ENCODE measurements at regions not wholly inside any gene's neighbourhood (a gene's known extent, or its start where the extent isn't known, plus 50 kb on each side); places are given as distances from the start of the nearest gene placed in this dataset.

GRCh38 chr14:40417777-40418401, 985.7 kb upstream of the FBXO33 start:
- ATAC-seq (replicated peaks) (peak; percentile 55 to 64), DNase-seq (no peak)
- Mint-ChIP-seq H3K36me3 (no peaks in the 10 kb centered on the region), H3K9me3 (no peaks in the 10 kb centered on the region), H3K27me3 (no peaks in the 10 kb centered on the region), H3K4me3 (no peak overlapping the region), H3K4me1 (no peaks in the 10 kb centered on the region), H3K27ac (no peak overlapping the region)

- no peak for DNase-seq
- no peak overlapping the region for H3K4me3 Mint-ChIP-seq
- no peaks in the 10 kb centered on the region for H3K4me1 Mint-ChIP-seq
- no peak overlapping the region for H3K27ac Mint-ChIP-seq
- no peaks in the 10 kb centered on the region for H3K27me3 Mint-ChIP-seq
- H3K9me3 Mint-ChIP-seq, result peaks cover 0 to 2% of the 10 kb centered on the region in 2 donors
- H3K36me3 Mint-ChIP-seq, result no peaks in the 10 kb centered on the region
- ATAC-seq (replicated peaks), result no peak
Measured at GRCh38 chr14:40416565-40416964, 984.3 kb upstream of the FBXO33 start.

GRCh38 chr14:40414386-40414785, 982.2 kb upstream of the FBXO33 start:
- Mint-ChIP-seq H3K27ac (no peak overlapping the region), H3K9me3 (peaks cover 0 to 4% of the 10 kb centered on the region in 2 donors), H3K4me3 (no peak overlapping the region), H3K4me1 (no peaks in the 10 kb centered on the region), H3K36me3 (no peaks in the 10 kb centered on the region), H3K27me3 (no peaks in the 10 kb centered on the region)
- ATAC-seq (replicated peaks) (no peak), DNase-seq (no peak)

- Mint-ChIP-seq H3K36me3 (peaks cover 0 to 4% of the 10 kb centered on the region in 2 donors), H3K27me3 (no peaks in the 10 kb centered on the region), H3K4me3 (no peak overlapping the region), H3K27ac (no peak overlapping the region), H3K4me1 (no peaks in the 10 kb centered on the region), H3K9me3 (peaks cover 0 to 8% of the 10 kb centered on the region in 2 donors)
- ATAC-seq (replicated peaks) (no peak), DNase-seq (no peak)
Measured at GRCh38 chr14:40413136-40413535, 980.9 kb upstream of the FBXO33 start.

- DNase-seq, result no peak
- ATAC-seq (replicated peaks), result no peak
- H3K36me3 Mint-ChIP-seq, result peaks cover 0 to 4% of the 10 kb centered on the region in 2 donors
- no peaks in the 10 kb centered on the region for H3K4me1 Mint-ChIP-seq
- no peak overlapping the region for H3K27ac Mint-ChIP-seq
- no peak overlapping the region for H3K4me3 Mint-ChIP-seq
- peaks cover 10 to 24% of the 10 kb centered on the region in 2 donors for H3K9me3 Mint-ChIP-seq
- H3K27me3 Mint-ChIP-seq, result no peaks in the 10 kb centered on the region
Measured at GRCh38 chr14:40410708-40411107, 978.5 kb upstream of the FBXO33 start.

- Mint-ChIP-seq H3K4me3 (no peak overlapping the region), H3K4me1 (no peaks in the 10 kb centered on the region), H3K36me3 (no peaks in the 10 kb centered on the region), H3K9me3 (peaks cover 10 to 17% of the 10 kb centered on the region in 2 donors), H3K27ac (no peak overlapping the region), H3K27me3 (no peaks in the 10 kb centered on the region)
- DNase-seq (no peak), ATAC-seq (replicated peaks) (no peak)
Measured at GRCh38 chr14:40402957-40403356, 970.7 kb upstream of the FBXO33 start.

- Mint-ChIP-seq H3K9me3 (peaks cover 0 to 3% of the 10 kb centered on the region in 2 donors), H3K27me3 (no peaks in the 10 kb centered on the region), H3K27ac (no peak overlapping the region), H3K4me1 (no peaks in the 10 kb centered on the region), H3K36me3 (no peaks in the 10 kb centered on the region), H3K4me3 (no peak overlapping the region)
- ATAC-seq (replicated peaks), result no peak
- no peak for DNase-seq
Measured at GRCh38 chr14:40398981-40399380, 966.7 kb upstream of the FBXO33 start.

- H3K36me3 Mint-ChIP-seq, result no peaks in the 10 kb centered on the region
- no peaks in the 10 kb centered on the region for H3K27me3 Mint-ChIP-seq
- DNase-seq, result no peak
- H3K4me3 Mint-ChIP-seq, result no peak overlapping the region
- H3K4me1 Mint-ChIP-seq, result no peaks in the 10 kb centered on the region
- ATAC-seq (replicated peaks), result no peak
- no peak overlapping the region for H3K27ac Mint-ChIP-seq
- peaks cover 0 to 3% of the 10 kb centered on the region in 2 donors for H3K9me3 Mint-ChIP-seq
Measured at GRCh38 chr14:40394634-40395340, 962.6 kb upstream of the FBXO33 start.

- H3K27ac Mint-ChIP-seq, result no peak overlapping the region
- H3K4me1 Mint-ChIP-seq, result no peaks in the 10 kb centered on the region
- DNase-seq, result no peak
- peaks cover 0 to 2% of the 10 kb centered on the region in 2 donors for H3K9me3 Mint-ChIP-seq
- no peak for ATAC-seq (replicated peaks)
- H3K4me3 Mint-ChIP-seq, result no peak overlapping the region
- H3K27me3 Mint-ChIP-seq, result no peaks in the 10 kb centered on the region
- H3K36me3 Mint-ChIP-seq, result no peaks in the 10 kb centered on the region
Measured at GRCh38 chr14:40393143-40393542, 960.9 kb upstream of the FBXO33 start.

GRCh38 chr14:40386433-40386832, 954.2 kb upstream of the FBXO33 start:
- no peaks in the 10 kb centered on the region for H3K27me3 Mint-ChIP-seq
- ATAC-seq (replicated peaks), result no peak
- no peak overlapping the region for H3K4me3 Mint-ChIP-seq
- H3K36me3 Mint-ChIP-seq, result no peaks in the 10 kb centered on the region
- no peak overlapping the region for H3K27ac Mint-ChIP-seq
- H3K9me3 Mint-ChIP-seq, result peaks cover 0 to 2% of the 10 kb centered on the region in 2 donors
- no peak for DNase-seq
- H3K4me1 Mint-ChIP-seq, result no peaks in the 10 kb centered on the region

- H3K27me3 Mint-ChIP-seq, result no peaks in the 10 kb centered on the region
- peaks cover 0 to 5% of the 10 kb centered on the region in 2 donors for H3K9me3 Mint-ChIP-seq
- H3K4me1 Mint-ChIP-seq, result no peaks in the 10 kb centered on the region
- no peak overlapping the region for H3K27ac Mint-ChIP-seq
- DNase-seq (no peak), ATAC-seq (replicated peaks) (no peak)
- no peaks in the 10 kb centered on the region for H3K36me3 Mint-ChIP-seq
- H3K4me3 Mint-ChIP-seq, result no peak overlapping the region
Measured at GRCh38 chr14:40374221-40374620, 942.0 kb upstream of the FBXO33 start.

GRCh38 chr14:40371011-40371410, 938.8 kb upstream of the FBXO33 start:
- no peak for DNase-seq
- H3K4me3 Mint-ChIP-seq, result no peak overlapping the region
- no peak for ATAC-seq (replicated peaks)
- H3K27me3 Mint-ChIP-seq, result no peaks in the 10 kb centered on the region
- no peaks in the 10 kb centered on the region for H3K4me1 Mint-ChIP-seq
- no peak overlapping the region for H3K27ac Mint-ChIP-seq
- no peaks in the 10 kb centered on the region for H3K36me3 Mint-ChIP-seq
- H3K9me3 Mint-ChIP-seq, result peaks cover 0 to 3% of the 10 kb centered on the region in 2 donors

GRCh38 chr14:40368314-40368713, 936.1 kb upstream of the FBXO33 start:
- no peak for ATAC-seq (replicated peaks)
- Mint-ChIP-seq H3K4me1 (peaks cover 0 to 4% of the 10 kb centered on the region in 2 donors), H3K9me3 (peaks cover 0 to 6% of the 10 kb centered on the region in 2 donors), H3K27me3 (no peaks in the 10 kb centered on the region), H3K36me3 (no peaks in the 10 kb centered on the region), H3K27ac (no peak overlapping the region), H3K4me3 (no peak overlapping the region)
- no peak for DNase-seq

GRCh38 chr14:40367717-40368116, 935.5 kb upstream of the FBXO33 start:
- no peaks in the 10 kb centered on the region for H3K36me3 Mint-ChIP-seq
- H3K4me1 Mint-ChIP-seq, result peaks cover 0 to 4% of the 10 kb centered on the region in 2 donors
- DNase-seq (no peak), ATAC-seq (replicated peaks) (no peak)
- H3K27ac Mint-ChIP-seq, result no peak overlapping the region
- no peaks in the 10 kb centered on the region for H3K27me3 Mint-ChIP-seq
- peaks cover 0 to 6% of the 10 kb centered on the region in 2 donors for H3K9me3 Mint-ChIP-seq
- no peak overlapping the region for H3K4me3 Mint-ChIP-seq

GRCh38 chr14:40365305-40365704, 933.1 kb upstream of the FBXO33 start:
- peaks cover 0 to 4% of the 10 kb centered on the region in 2 donors for H3K4me1 Mint-ChIP-seq
- no peaks in the 10 kb centered on the region for H3K27me3 Mint-ChIP-seq
- DNase-seq, result no peak
- peaks cover 0 to 3% of the 10 kb centered on the region in 2 donors for H3K9me3 Mint-ChIP-seq
- no peak overlapping the region for H3K27ac Mint-ChIP-seq
- no peak for ATAC-seq (replicated peaks)
- no peaks in the 10 kb centered on the region for H3K36me3 Mint-ChIP-seq
- no peak overlapping the region for H3K4me3 Mint-ChIP-seq
